GM19238 (cell line): ENCODE measurements at regions not wholly inside any gene's neighbourhood (a gene's known extent, or its start where the extent isn't known, plus 50 kb on each side); places are given as distances from the start of the nearest gene placed in this dataset.

ENCODE experiments used
- DNase-seq: peaks from one replicate; pipeline ENCODE4 v3.0.0; 2011; ENCODE audit warnings: low spot score; ENCODE audit not compliant: insufficient read length

GRCh38 chr2:22691666-22692065 lies 693.3 kb upstream of the KLHL29 start:
- DNase-seq, result no peak

DNA sequence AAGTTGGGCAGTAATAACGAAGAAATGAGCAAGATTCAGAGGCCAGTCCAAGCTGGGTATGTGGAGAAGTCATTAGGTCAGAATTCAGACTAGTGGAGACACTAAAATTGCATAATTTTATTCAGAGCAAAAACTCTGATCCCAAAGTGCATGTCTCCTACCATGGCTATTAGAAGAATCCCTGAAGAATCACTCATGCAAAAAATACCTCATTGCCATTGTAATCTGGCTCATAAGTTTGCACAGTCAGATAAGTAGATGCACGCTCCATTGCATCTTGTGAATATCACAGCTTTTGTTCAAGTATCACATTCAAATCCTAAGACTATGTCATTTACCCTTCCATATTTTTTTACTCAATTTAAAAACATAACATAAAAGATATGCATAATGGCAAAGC lies 692.2 kb upstream of the KLHL29 start:
- DNase-seq, result no peak

GRCh38 chr2:22694300-22694699 lies 690.7 kb upstream of the KLHL29 start:
- no peak for DNase-seq

- DNase-seq, result no peak
These were observed 690.1 kb upstream of the KLHL29 start for GRCh38 chr2:22694856-22695255.

DNA sequence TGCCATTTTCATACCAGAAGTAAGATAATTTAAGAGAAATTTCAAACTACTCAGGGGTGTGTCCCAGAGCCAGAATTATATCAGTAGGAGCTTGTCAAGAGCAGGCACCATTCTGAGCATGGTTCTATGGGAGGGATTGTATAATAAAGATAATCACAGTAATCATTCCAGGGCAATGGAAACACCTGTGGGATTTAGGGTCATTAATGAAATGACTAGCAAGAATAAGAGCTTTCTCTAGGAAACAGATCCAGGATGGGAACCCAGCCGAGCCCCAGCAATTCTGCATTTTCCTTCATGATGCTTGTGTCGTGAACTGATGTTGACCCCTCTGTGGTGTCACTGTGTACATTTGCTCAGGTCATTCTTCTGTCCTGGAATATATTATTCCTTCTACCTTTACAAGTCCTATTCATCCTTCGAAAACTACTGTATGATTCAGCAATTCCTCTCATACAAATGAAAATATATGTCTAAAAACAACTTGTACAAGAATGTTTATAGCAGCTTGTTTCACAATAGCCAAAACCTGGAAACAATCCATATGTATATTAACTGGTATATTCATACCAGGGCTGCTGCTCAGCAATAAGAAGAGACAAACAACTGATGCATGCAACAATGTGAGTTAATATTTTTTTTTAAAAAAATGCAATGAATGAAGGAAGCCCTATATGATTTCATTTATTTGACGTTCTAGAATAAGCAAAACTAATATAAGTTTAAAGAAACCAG lies 687.8 kb upstream of the KLHL29 start:
- no peak for DNase-seq

GRCh38 chr2:22701561-22702160 lies 683.3 kb upstream of the KLHL29 start:
- DNase-seq, result no peak

- DNase-seq, result no peak
These were observed 681.6 kb upstream of the KLHL29 start for GRCh38 chr2:22703286-22703920.

GRCh38 chr2:22719396-22719795 lies 665.6 kb upstream of the KLHL29 start:
- DNase-seq, result no peak

- no peak for DNase-seq
These were observed 655.5 kb upstream of the KLHL29 start for GRCh38 chr2:22729466-22729865.

- DNase-seq, result no peak
These were observed 650.5 kb upstream of the KLHL29 start for GRCh38 chr2:22734373-22735045.

DNA sequence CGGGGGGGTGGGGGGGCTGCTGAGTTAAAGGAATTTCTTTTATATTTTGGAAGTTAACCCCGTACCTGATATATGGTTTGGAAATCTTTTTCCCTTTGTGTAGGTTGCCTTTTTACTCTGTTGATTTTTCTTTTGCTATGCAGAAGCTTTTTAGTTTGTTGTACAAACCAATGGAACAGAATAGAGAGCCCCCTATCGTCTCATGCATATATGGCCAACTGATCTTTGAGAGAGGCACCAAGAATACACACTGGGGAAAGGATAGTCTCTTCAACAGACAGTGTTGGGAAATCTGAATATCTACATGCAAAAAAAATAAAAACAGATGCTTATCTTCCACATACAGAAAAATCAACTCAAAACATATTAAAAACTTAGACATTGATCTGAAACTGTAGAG lies 647.8 kb upstream of the KLHL29 start:
- DNase-seq, result no peak

DNA sequence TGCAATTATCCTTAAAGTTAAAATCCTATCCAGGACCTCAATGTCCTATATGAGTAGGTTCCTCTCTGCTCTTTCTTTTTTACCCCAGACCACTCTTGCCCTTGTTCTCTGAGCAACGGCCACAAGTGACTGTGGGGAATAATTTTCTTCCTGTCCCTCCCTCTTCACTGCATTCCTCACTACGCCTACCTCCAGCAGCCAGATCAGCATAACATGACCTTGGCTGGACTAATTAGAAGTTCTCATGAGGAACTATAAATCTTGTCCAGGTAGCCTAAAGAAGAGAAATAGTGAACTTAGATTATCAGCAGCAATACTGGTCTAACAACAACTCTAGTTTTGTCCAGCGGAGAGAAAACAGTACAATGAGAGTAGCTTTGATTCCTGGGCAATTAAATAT lies 643.8 kb upstream of the KLHL29 start:
- no peak for DNase-seq

GRCh38 chr2:22748909-22749308 lies 636.1 kb upstream of the KLHL29 start:
- DNase-seq, result no peak

DNA sequence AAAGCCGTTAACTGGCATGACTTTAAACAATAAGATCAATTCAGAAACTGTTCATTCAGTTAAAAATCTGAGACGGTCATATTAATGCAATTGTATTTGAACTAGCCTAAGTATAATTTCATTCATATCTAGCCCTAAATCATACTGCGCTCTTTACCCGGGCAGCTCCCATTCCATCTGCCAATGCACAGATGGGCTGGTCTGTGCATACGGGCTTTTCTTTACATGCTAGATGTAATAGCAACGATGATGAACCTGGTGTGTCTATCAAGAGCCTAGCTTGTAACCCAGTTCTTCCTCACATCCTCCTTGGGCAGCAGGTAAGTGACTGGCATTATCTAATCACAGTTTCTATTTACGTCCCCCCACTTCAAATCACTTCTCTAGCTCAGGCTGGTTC lies 631.5 kb upstream of the KLHL29 start:
- DNase-seq, result no peak

- no peak for DNase-seq
These were observed 628.5 kb upstream of the KLHL29 start for GRCh38 chr2:22756276-22757043.

DNA sequence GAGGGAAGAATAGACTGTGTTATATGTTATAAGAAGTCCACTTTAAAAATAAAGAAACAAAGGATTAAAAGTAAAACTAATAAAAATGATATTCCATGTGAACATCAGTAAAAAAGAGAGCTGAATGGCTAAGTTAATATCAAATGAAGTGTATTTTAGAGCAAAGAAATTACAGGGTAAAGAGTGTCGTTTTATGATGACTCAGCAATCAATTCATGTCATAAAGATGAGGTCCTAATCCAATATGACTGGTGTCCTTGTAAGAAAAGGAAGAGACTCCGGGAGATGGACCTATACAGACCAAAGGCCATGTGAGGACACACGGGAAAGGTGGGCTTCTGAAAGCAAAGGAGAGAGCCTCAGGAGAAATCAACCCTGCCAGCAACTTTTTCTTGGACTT lies 615.5 kb upstream of the KLHL29 start:
- no peak for DNase-seq

- DNase-seq, result no peak
These were observed 600.4 kb upstream of the KLHL29 start for GRCh38 chr2:22784566-22784965.

DNA sequence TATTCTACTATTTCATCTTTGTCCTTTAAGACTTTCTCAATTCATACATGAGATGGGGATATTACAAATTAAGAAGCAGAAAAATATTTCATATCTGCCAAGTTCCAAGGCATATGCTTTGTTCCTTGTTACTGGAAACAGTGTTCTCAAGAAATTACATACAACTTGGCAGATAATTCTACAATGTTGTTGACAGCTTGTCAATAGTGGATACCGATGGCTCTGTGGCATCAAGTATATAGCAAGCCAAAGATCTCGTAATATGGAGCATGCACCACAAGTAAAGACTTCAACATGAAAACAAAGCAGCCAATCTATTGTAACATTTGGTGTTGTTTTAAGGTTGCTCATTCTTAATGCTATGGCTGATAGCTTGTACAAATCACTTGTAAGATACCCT lies 598.2 kb upstream of the KLHL29 start:
- no peak for DNase-seq

DNA sequence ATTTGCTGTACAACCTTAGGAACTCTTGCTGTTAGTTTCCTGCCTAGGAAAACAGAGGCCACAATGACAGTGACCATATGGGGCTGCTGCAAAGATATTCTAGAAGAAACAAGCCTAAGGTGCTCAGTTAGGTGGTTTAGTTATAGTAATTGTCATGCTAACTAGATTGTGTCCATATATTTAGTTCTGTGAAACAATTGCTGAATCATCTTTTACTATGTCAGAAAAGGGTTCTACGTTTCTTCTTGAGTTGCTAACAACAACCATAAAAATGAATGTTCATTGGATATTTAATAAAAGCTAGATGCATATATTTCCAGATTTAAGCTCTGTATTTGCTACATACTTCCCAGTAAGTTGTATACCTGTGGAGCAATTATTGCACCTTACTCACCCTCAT lies 597.2 kb upstream of the KLHL29 start:
- DNase-seq, result no peak

DNA sequence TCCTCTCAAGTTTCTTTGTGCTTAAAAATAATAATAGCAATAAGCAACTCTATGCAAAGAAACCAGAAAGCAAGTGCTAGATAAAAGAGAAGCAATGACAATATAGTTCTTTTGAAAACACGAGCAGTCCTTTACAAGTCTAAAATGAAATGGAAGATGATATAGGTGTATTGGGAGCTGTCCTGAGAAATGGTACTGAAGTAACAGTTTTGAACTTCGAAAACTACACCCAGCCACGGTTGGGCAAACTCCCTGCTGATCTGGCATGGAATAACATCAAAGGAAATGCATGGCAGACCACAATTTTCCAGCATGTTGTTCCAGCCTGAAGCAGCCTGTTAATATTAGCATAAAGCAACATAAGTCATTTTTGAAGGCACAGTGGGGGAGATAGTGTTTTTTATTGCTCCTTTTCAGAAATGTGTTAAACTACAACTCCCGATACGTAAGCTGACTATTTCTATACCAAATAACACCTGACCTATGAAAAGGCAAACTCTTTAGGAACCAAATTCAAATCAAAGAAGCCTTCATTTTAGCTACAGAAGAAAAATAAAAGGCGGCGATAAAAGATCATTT lies 596.1 kb upstream of the KLHL29 start:
- no peak for DNase-seq

GRCh38 chr2:22795287-22795866 lies 589.6 kb upstream of the KLHL29 start:
- DNase-seq, result no peak
